KMS-11 (cell line): ENCODE measurements at regions not wholly inside any gene's neighbourhood (a gene's known extent, or its start where the extent isn't known, plus 50 kb on each side); places are given as distances from the start of the nearest gene placed in this dataset.

Experiments
- H2AFZ ChIP-seq: fragments of 200-600 bp; sonication (generic); 2 replicates; pipeline ENCODE4 v1.6.1; 2016; ENCODE audit warnings: antibody characterized with exemption, mixed run types, low read depth
- H3K27ac ChIP-seq: fragments of 200-600 bp; sonication (generic); 2 replicates; pipeline ENCODE4 v1.6.1; 2016; ENCODE audit warnings: mild to moderate bottlenecking, mixed run types
- H3K27me3 ChIP-seq: fragments of 200-600 bp; sonication (generic); 2 replicates; pipeline ENCODE4 v1.6.1; 2017; ENCODE audit warnings: mild to moderate bottlenecking, low read depth, mixed run types, moderate library complexity; ENCODE audit not compliant: insufficient read depth
- H3K36me3 ChIP-seq: fragments of 200-600 bp; sonication (generic); 2 replicates; pipeline ENCODE4 v1.6.1; 2017; ENCODE audit warnings: mild to moderate bottlenecking, mixed run types; ENCODE audit not compliant: insufficient read depth
- H3K4me1 ChIP-seq: fragments of 200-600 bp; sonication (generic); 2 replicates; pipeline ENCODE4 v1.6.1; 2016; ENCODE audit warnings: mild to moderate bottlenecking, low read depth, mixed run types; ENCODE audit not compliant: poor library complexity, severe bottlenecking
- H3K4me2 ChIP-seq: fragments of 200-600 bp; sonication (generic); 2 replicates; pipeline ENCODE4 v1.7.0; 2016; ENCODE audit warnings: mild to moderate bottlenecking, mixed run types
- H3K4me3 ChIP-seq: fragments of 200-600 bp; sonication (generic); IDR thresholded peaks from 2 replicates; pipeline ENCODE4 v1.6.1; 2017; ENCODE audit warnings: low read depth, low read length, mixed read lengths; ENCODE audit not compliant: insufficient read depth
- H3K79me2 ChIP-seq: fragments of 200-600 bp; sonication (generic); 2 replicates; pipeline ENCODE4 v1.6.1; 2016; ENCODE audit warnings: low read depth, mixed run types; ENCODE audit not compliant: insufficient read depth
- H3K9ac ChIP-seq: fragments of 200-600 bp; sonication (generic); 2 replicates; pipeline ENCODE4 v1.6.1; 2016; ENCODE audit warnings: mild to moderate bottlenecking, mixed run types
- H4K20me1 ChIP-seq: fragments of 200-600 bp; sonication (generic); 2 replicates; pipeline ENCODE4 v1.6.1; 2016; ENCODE audit warnings: mild to moderate bottlenecking, mixed run types; ENCODE audit not compliant: insufficient read depth
- CTCF ChIP-seq: fragments of 200-600 bp; sonication (generic); conservative IDR thresholded peaks from 2 replicates; pipeline ENCODE4 v1.6.1; 2017; ENCODE audit warnings: low read depth, mild to moderate bottlenecking, antibody characterized with exemption, low read length, moderate library complexity, mixed read lengths

- Histone ChIP-seq H3K4me1 (peaks cover 17% of the 10 kb centered on the region), H3K4me2 (peak overlapping the region; percentile 8; the same call in 1 of the 2 replicates), H3K9ac (no peak overlapping the region; the same call in 1 of the 2 replicates), H3K4me3 (no peak overlapping the region), H3K27me3 (no peaks in the 10 kb centered on the region), H3K79me2 (no peaks in the 10 kb centered on the region), H2AFZ (no peak overlapping the region), H4K20me1 (no peaks in the 10 kb centered on the region), H3K36me3 (no peaks in the 10 kb centered on the region), H3K27ac (no peak overlapping the region)
- TF ChIP-seq CTCF, result no peak
These were observed 581.4 kb upstream of the TBL1XR1 start for GRCh38 chr3:177778633-177779032.

GRCh38 chr3:177781686-177782161 is 584.4 kb upstream of the TBL1XR1 start:
- no peak overlapping the region for H2AFZ ChIP-seq
- H3K4me3 ChIP-seq, result no peak overlapping the region
- no peaks in the 10 kb centered on the region for H3K27me3 ChIP-seq
- no peaks in the 10 kb centered on the region for H3K36me3 ChIP-seq
- no peak overlapping the region for H3K27ac ChIP-seq
- no peak overlapping the region for H3K9ac ChIP-seq
- H3K4me1 ChIP-seq, result peaks cover 17% of the 10 kb centered on the region
- no peaks in the 10 kb centered on the region for H3K79me2 ChIP-seq
- no peak for TF ChIP-seq CTCF
- H3K4me2 ChIP-seq, result no peak overlapping the region
- H4K20me1 ChIP-seq, result no peaks in the 10 kb centered on the region

GRCh38 chr3:177783338-177783737 is 586.1 kb upstream of the TBL1XR1 start:
- no peaks in the 10 kb centered on the region for H3K79me2 ChIP-seq
- no peak overlapping the region for H3K27ac ChIP-seq
- H3K36me3 ChIP-seq, result no peaks in the 10 kb centered on the region
- H4K20me1 ChIP-seq, result no peaks in the 10 kb centered on the region
- no peak overlapping the region for H2AFZ ChIP-seq
- no peak overlapping the region for H3K4me3 ChIP-seq
- no peak overlapping the region for H3K4me2 ChIP-seq
- H3K27me3 ChIP-seq, result no peaks in the 10 kb centered on the region
- peaks cover 11% of the 10 kb centered on the region for H3K4me1 ChIP-seq
- H3K9ac ChIP-seq, result no peak overlapping the region
- TF ChIP-seq CTCF, result no peak

- H3K79me2 ChIP-seq, result no peaks in the 10 kb centered on the region
- no peaks in the 10 kb centered on the region for H3K27me3 ChIP-seq
- no peak overlapping the region for H3K4me3 ChIP-seq
- H3K4me1 ChIP-seq, result peaks cover 6% of the 10 kb centered on the region
- TF ChIP-seq CTCF, result no peak
- no peaks in the 10 kb centered on the region for H3K36me3 ChIP-seq
- no peak overlapping the region for H3K4me2 ChIP-seq
- H4K20me1 ChIP-seq, result no peaks in the 10 kb centered on the region
- H3K27ac ChIP-seq, result no peak overlapping the region
- H2AFZ ChIP-seq, result no peak overlapping the region
- H3K9ac ChIP-seq, result no peak overlapping the region
These were observed 586.5 kb upstream of the TBL1XR1 start for GRCh38 chr3:177783767-177784166.
